ENCODE measurements at regions not wholly inside any gene's neighbourhood (a gene's known extent, or its start where the extent isn't known, plus 50 kb on each side); places are given as distances from the start of the nearest gene placed in this dataset.

DNA sequence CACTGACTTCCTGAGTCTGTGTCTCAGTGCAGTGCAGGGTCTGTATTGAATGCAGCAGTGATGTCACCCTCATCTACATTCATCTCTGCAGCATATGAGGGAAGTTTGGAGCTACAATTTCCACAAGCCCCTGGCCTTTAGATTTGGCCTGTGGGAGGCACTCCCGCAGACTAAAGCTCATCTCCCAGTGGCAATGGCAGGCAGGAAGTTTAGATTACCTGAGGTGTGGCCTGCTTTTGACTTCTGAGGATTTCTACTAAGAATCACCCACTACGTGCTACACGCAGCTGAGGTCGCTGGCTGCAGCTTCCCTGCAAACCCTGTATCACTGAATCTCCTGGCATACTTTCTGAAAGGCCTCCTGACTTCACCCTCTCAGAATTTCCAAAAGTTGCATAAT lies 202.2 kb upstream of the PRKD1 start:
- Histone ChIP-seq H3K9me3 (replicated peaks; ENCODE audit: insufficient read depth, low read length) (no peaks in the 10 kb centered on the region), H3K4me2 (ENCODE audit: low read depth, low read length) (no peak overlapping the region), H3K79me2 (ENCODE audit: low read length) (no peaks in the 10 kb centered on the region), H3K9me2 (replicated peaks; ENCODE audit: insufficient read depth, low read length) (no peaks in the 10 kb centered on the region), H3K9ac (ENCODE audit: low read length) (no peak overlapping the region), H3K27ac (ENCODE audit: low read length) (no peak overlapping the region), H2AFZ (ENCODE audit: low read length) (no peak overlapping the region), H3K36me3 (replicated peaks; ENCODE audit: insufficient read depth, low read length) (no peaks in the 10 kb centered on the region), H3K4me3 (ENCODE audit: low read length) (no peak overlapping the region), H4K20me1 (ENCODE audit: insufficient read depth, low read length) (no peaks in the 10 kb centered on the region), H3K27me3 (replicated peaks; ENCODE audit: insufficient read depth, low read length) (no peaks in the 10 kb centered on the region), H3F3A (ENCODE audit: insufficient read depth, low read length) (no peaks in the 10 kb centered on the region), H3K4me1 (ENCODE audit: low read length) (no peaks in the 10 kb centered on the region)
- no peak for TF ChIP-seq EZH2phosphoT487 (IDR thresholded peaks at IDR 0.05; ENCODE audit: low read length)
- TF ChIP-seq EZH2 (optimal IDR thresholded peaks at IDR 0.05; ENCODE audit: low read depth, low read length), result no peak
- TF ChIP-seq, protein P1, sequence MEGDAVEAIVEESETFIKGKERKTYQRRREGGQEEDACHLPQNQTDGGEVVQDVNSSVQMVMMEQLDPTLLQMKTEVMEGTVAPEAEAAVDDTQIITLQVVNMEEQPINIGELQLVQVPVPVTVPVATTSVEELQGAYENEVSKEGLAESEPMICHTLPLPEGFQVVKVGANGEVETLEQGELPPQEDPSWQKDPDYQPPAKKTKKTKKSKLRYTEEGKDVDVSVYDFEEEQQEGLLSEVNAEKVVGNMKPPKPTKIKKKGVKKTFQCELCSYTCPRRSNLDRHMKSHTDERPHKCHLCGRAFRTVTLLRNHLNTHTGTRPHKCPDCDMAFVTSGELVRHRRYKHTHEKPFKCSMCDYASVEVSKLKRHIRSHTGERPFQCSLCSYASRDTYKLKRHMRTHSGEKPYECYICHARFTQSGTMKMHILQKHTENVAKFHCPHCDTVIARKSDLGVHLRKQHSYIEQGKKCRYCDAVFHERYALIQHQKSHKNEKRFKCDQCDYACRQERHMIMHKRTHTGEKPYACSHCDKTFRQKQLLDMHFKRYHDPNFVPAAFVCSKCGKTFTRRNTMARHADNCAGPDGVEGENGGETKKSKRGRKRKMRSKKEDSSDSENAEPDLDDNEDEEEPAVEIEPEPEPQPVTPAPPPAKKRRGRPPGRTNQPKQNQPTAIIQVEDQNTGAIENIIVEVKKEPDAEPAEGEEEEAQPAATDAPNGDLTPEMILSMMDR (IDR thresholded peaks at IDR 0.05; ENCODE audit: low read length), result no peak
- DNase-seq, result no peak

DNA sequence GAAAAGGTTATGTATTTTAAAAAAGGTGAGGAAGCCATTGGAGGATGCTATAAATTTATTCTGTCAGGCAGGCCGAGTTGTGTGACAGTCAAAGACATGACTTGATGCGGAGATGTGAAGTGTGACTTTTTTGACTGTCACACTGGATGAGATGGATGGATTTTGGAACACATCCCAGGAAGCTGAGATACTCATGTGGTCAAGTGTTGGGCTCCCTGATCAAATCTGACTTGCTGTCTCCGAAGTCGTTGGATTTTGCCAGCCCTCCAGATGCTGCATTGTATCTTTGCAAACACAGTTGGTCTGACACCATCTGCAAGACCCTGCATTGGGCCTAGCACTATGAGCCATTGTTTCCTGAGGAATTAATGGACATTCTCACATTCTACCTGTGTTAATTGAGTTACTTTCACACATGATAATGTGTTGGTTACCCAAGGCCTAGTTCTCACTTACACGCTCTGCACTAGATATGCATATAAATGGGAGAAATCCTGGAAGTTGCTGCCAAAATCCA lies 204.0 kb upstream of the PRKD1 start:
- no peaks in the 10 kb centered on the region for H3K36me3 ChIP-seq (replicated peaks; ENCODE audit: insufficient read depth, low read length)
- no peaks in the 10 kb centered on the region for H3F3A ChIP-seq (ENCODE audit: insufficient read depth, low read length)
- no peak overlapping the region for H2AFZ ChIP-seq (ENCODE audit: low read length)
- no peaks in the 10 kb centered on the region for H3K9me3 ChIP-seq (replicated peaks; ENCODE audit: insufficient read depth, low read length)
- TF ChIP-seq, protein P1 (IDR thresholded peaks at IDR 0.05; ENCODE audit: low read length), result no peak
- no peak overlapping the region for H3K4me2 ChIP-seq (ENCODE audit: low read depth, low read length)
- no peaks in the 10 kb centered on the region for H4K20me1 ChIP-seq (ENCODE audit: insufficient read depth, low read length)
- no peak overlapping the region for H3K27ac ChIP-seq (ENCODE audit: low read length)
- H3K4me3 ChIP-seq (ENCODE audit: low read length), result no peak overlapping the region
- no peak for DNase-seq
- no peaks in the 10 kb centered on the region for H3K27me3 ChIP-seq (replicated peaks; ENCODE audit: insufficient read depth, low read length)
- H3K9ac ChIP-seq (ENCODE audit: low read length), result no peak overlapping the region
- no peaks in the 10 kb centered on the region for H3K9me2 ChIP-seq (replicated peaks; ENCODE audit: insufficient read depth, low read length)
- no peaks in the 10 kb centered on the region for H3K79me2 ChIP-seq (ENCODE audit: low read length)
- no peaks in the 10 kb centered on the region for H3K4me1 ChIP-seq (ENCODE audit: low read length)

DNA sequence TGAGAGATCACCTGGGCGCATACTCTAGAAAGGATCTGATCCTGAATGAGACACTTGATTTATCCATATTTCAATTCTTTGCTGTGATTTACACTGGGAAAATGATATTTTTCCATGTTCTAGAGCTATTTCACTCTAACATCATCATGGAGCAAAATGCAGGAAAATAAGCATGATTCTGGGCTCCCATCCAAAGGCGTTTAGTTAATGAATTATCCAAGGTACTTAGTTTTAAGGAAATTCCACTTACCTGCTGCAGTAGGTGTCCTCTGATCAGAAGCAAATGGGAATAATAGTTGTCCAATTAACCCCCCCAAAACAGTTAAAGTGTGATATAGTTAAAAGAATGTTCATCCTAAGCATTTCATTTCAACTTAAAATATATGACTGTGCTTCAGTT lies 204.5 kb upstream of the PRKD1 start:
- Histone ChIP-seq H3K9me3 (replicated peaks; ENCODE audit: insufficient read depth, low read length) (no peaks in the 10 kb centered on the region), H2AFZ (ENCODE audit: low read length) (no peak overlapping the region), H3K4me1 (ENCODE audit: low read length) (no peaks in the 10 kb centered on the region), H3K79me2 (ENCODE audit: low read length) (no peaks in the 10 kb centered on the region), H3K4me2 (ENCODE audit: low read depth, low read length) (no peak overlapping the region), H3F3A (ENCODE audit: insufficient read depth, low read length) (no peaks in the 10 kb centered on the region), H3K4me3 (ENCODE audit: low read length) (no peak overlapping the region), H3K9me2 (replicated peaks; ENCODE audit: insufficient read depth, low read length) (no peaks in the 10 kb centered on the region), H3K36me3 (replicated peaks; ENCODE audit: insufficient read depth, low read length) (no peaks in the 10 kb centered on the region), H4K20me1 (ENCODE audit: insufficient read depth, low read length) (no peaks in the 10 kb centered on the region), H3K9ac (ENCODE audit: low read length) (no peak overlapping the region), H3K27me3 (replicated peaks; ENCODE audit: insufficient read depth, low read length) (no peaks in the 10 kb centered on the region), H3K27ac (ENCODE audit: low read length) (no peak overlapping the region)
- no peak for DNase-seq
- TF ChIP-seq, protein P1 (IDR thresholded peaks at IDR 0.05; ENCODE audit: low read length), result no peak
- TF ChIP-seq EZH2phosphoT487 (IDR thresholded peaks at IDR 0.05; ENCODE audit: low read length) (no peak), EZH2 (optimal IDR thresholded peaks at IDR 0.05; ENCODE audit: low read depth, low read length) (no peak)
